ENCODE measurements at regions not wholly inside any gene's neighbourhood (a gene's known extent, or its start where the extent isn't known, plus 50 kb on each side); places are given as distances from the start of the nearest gene placed in this dataset.

DNA sequence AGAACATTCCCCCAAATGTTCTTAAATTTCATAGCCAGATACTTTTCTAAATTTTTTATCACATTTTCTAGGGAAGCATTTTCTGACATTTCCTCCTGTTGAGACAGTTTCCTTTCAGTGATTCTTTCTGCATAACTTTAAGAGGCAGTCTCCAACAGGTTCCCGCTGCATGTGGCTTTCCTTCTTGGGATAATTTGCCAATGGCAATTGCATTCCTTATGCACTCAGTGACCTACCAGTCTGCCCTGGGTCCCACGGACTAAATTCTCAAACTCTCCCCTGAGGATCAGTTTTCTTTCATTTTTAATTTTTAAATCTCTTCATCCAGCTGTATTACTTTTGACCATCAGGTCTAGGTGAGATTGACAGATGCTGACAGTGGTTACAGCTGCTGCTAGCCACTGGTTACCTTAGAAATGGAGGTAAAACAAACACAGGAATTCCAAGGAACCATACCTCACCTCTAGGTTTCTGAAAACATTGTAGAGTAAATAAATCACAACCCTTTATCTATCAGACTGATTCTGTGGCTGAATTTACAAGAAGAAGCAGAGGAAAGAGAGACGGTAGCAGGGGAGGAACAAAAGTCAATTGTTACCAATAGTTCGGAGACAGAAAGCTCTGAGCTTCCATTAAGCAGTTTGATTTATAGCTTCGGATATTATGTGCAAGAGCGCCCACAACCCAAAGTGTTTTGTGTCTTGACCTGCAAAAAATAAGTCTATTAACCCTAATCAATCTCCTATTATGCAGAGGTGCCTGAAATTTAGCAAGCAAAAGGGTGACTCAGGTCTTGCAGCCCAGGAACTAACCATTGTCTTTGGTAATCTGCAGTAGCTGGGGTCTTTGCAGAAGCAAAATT, 216.0 kb downstream of the PMP22 start:
- Histone ChIP-seq H3K9me3 (ENCODE audit: control insufficient read depth, low read length) (no peaks in the 10 kb centered on the region), H3K36me3 (ENCODE audit: control insufficient read depth, insufficient read depth, low read length) (no peaks in the 10 kb centered on the region), H3K4me1 (ENCODE audit: control insufficient read depth, insufficient read depth, low read length, poor library complexity, severe bottlenecking) (no peaks in the 10 kb centered on the region), H3K27ac (ENCODE audit: low read depth, low read length, severe bottlenecking) (no peak overlapping the region), H3K4me3 (ENCODE audit: extremely low read depth, insufficient read depth, low read length, poor library complexity, severe bottlenecking) (no peak overlapping the region)
- WGBS, 2 experiments (ENCODE audit: insufficient coverage in 2 of 2): 47 to 50% methylated on average over 4 to 5 of the region's 6 CpGs

- Histone ChIP-seq H3K4me1 (ENCODE audit: control insufficient read depth, insufficient read depth, low read length, poor library complexity, severe bottlenecking) (no peaks in the 10 kb centered on the region), H3K9me3 (ENCODE audit: control insufficient read depth, low read length) (no peaks in the 10 kb centered on the region), H3K27ac (ENCODE audit: low read depth, low read length, severe bottlenecking) (no peak overlapping the region), H3K36me3 (ENCODE audit: control insufficient read depth, insufficient read depth, low read length) (no peaks in the 10 kb centered on the region), H3K4me3 (ENCODE audit: extremely low read depth, insufficient read depth, low read length, poor library complexity, severe bottlenecking) (no peak overlapping the region)
- WGBS, 2 experiments (ENCODE audit: insufficient coverage in 2 of 2): no CpG with 5 or more reads among the region's 2 CpGs
Observed at GRCh38 chr17:15048381-15048780, 216.7 kb downstream of the PMP22 start.

GRCh38 chr17:15042311-15042710, 222.8 kb downstream of the PMP22 start:
- 73 to 83% methylated on average over 3 to 4 of the region's 6 CpGs for WGBS, 2 experiments (ENCODE audit: insufficient coverage in 2 of 2)

GRCh38 chr17:15039366-15039765, 225.8 kb downstream of the PMP22 start:
- WGBS, 2 experiments (ENCODE audit: insufficient coverage in 2 of 2): 100% methylated on average over 1 of the region's 1 CpG; no CpG with 5 or more reads in 1 of the 2 experiments
- Histone ChIP-seq H3K9me3 (ENCODE audit: control insufficient read depth, low read length) (no peaks in the 10 kb centered on the region), H3K4me3 (ENCODE audit: extremely low read depth, insufficient read depth, low read length, poor library complexity, severe bottlenecking) (no peak overlapping the region), H3K27ac (ENCODE audit: low read depth, low read length, severe bottlenecking) (no peak overlapping the region), H3K36me3 (ENCODE audit: control insufficient read depth, insufficient read depth, low read length) (no peaks in the 10 kb centered on the region), H3K4me1 (ENCODE audit: control insufficient read depth, insufficient read depth, low read length, poor library complexity, severe bottlenecking) (peaks cover 8% of the 10 kb centered on the region)

More at GRCh38 chr17:15042311-15042710, 222.8 kb downstream of the PMP22 start:
- no peaks in the 10 kb centered on the region for H3K9me3 ChIP-seq (ENCODE audit: control insufficient read depth, low read length)
- H3K4me3 ChIP-seq (ENCODE audit: extremely low read depth, insufficient read depth, low read length, poor library complexity, severe bottlenecking): no peak overlapping the region
- no peaks in the 10 kb centered on the region for H3K36me3 ChIP-seq (ENCODE audit: control insufficient read depth, insufficient read depth, low read length)
- peaks cover 8% of the 10 kb centered on the region for H3K4me1 ChIP-seq (ENCODE audit: control insufficient read depth, insufficient read depth, low read length, poor library complexity, severe bottlenecking)
- H3K27ac ChIP-seq (ENCODE audit: low read depth, low read length, severe bottlenecking): no peak overlapping the region

- Histone ChIP-seq H3K27ac (ENCODE audit: low read depth, low read length, severe bottlenecking) (no peak overlapping the region), H3K9me3 (ENCODE audit: control insufficient read depth, low read length) (no peaks in the 10 kb centered on the region), H3K4me3 (ENCODE audit: extremely low read depth, insufficient read depth, low read length, poor library complexity, severe bottlenecking) (no peak overlapping the region), H3K4me1 (ENCODE audit: control insufficient read depth, insufficient read depth, low read length, poor library complexity, severe bottlenecking) (peaks cover 8% of the 10 kb centered on the region), H3K36me3 (ENCODE audit: control insufficient read depth, insufficient read depth, low read length) (no peaks in the 10 kb centered on the region)
- WGBS, 2 experiments (ENCODE audit: insufficient coverage in 2 of 2): 60 to 86% methylated on average over 2 to 4 of the region's 5 CpGs
Observed at GRCh38 chr17:15038656-15039055, 226.5 kb downstream of the PMP22 start.

DNA sequence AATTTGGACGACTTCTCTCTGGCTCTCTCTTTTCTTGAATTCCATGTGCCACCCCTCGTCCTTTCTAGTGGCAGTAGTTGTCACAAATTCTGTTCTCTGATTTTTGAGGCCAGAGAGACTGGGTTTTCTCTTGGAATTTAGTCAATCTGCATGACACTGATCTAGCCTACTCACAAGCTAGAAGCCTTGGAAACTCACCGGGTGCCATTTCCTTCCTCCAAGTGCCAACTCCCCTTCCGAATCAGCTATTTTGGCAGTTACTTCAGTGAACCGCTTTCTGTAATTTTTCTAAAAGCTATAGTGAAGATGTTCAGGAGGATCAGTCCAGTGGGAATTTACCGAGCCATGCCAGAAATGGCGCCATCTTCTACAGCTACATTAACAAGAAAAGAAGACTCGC, 228.9 kb downstream of the PMP22 start:
- no peak overlapping the region for H3K27ac ChIP-seq (ENCODE audit: low read depth, low read length, severe bottlenecking)
- WGBS, 2 experiments (ENCODE audit: insufficient coverage in 2 of 2): 90 to 100% methylated on average over 3 to 4 of the region's 8 CpGs
- no peak overlapping the region for H3K4me3 ChIP-seq (ENCODE audit: extremely low read depth, insufficient read depth, low read length, poor library complexity, severe bottlenecking)
- H3K36me3 ChIP-seq (ENCODE audit: control insufficient read depth, insufficient read depth, low read length): no peaks in the 10 kb centered on the region
- H3K9me3 ChIP-seq (ENCODE audit: control insufficient read depth, low read length): no peaks in the 10 kb centered on the region
- H3K4me1 ChIP-seq (ENCODE audit: control insufficient read depth, insufficient read depth, low read length, poor library complexity, severe bottlenecking): peaks cover 6% of the 10 kb centered on the region

DNA sequence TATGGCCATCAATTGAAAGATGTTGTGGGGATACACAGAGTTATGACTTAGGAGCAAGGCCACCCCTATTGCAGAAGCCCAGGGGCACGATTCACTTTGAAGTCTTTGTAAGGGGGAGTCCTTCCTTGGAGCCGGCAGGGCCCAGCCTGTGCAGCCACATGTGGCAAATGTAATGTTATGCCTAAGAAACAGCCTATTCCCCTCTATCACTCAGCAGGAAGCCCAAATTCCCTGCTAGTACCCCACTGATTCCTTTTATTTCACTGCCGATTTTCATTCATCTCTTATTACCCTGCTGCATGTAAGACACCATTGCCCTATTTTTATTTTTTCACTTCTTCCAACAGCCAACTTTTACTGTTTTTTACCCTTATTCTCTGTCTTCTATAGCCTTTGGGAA, 233.2 kb downstream of the PMP22 start:
- 22 to 48% methylated on average over 1 to 2 of the region's 3 CpGs for WGBS, 2 experiments (ENCODE audit: insufficient coverage in 2 of 2)
- Histone ChIP-seq H3K4me1 (ENCODE audit: control insufficient read depth, insufficient read depth, low read length, poor library complexity, severe bottlenecking) (no peaks in the 10 kb centered on the region), H3K4me3 (ENCODE audit: extremely low read depth, insufficient read depth, low read length, poor library complexity, severe bottlenecking) (no peak overlapping the region), H3K36me3 (ENCODE audit: control insufficient read depth, insufficient read depth, low read length) (no peaks in the 10 kb centered on the region), H3K9me3 (ENCODE audit: control insufficient read depth, low read length) (no peaks in the 10 kb centered on the region), H3K27ac (ENCODE audit: low read depth, low read length, severe bottlenecking) (no peak overlapping the region)

- WGBS, 2 experiments (ENCODE audit: insufficient coverage in 2 of 2): no CpG with 5 or more reads among the region's 1 CpG
- H3K36me3 ChIP-seq (ENCODE audit: control insufficient read depth, insufficient read depth, low read length): no peaks in the 10 kb centered on the region
- H3K27ac ChIP-seq (ENCODE audit: low read depth, low read length, severe bottlenecking): no peak overlapping the region
Observed at GRCh38 chr17:15029469-15029868, 235.7 kb downstream of the PMP22 start.

GRCh38 chr17:15027853-15028252, 237.3 kb downstream of the PMP22 start:
- no peaks in the 10 kb centered on the region for H3K36me3 ChIP-seq (ENCODE audit: control insufficient read depth, insufficient read depth, low read length)
- H3K9me3 ChIP-seq (ENCODE audit: control insufficient read depth, low read length): no peaks in the 10 kb centered on the region
- H3K4me1 ChIP-seq (ENCODE audit: control insufficient read depth, insufficient read depth, low read length, poor library complexity, severe bottlenecking): no peaks in the 10 kb centered on the region
- no peak overlapping the region for H3K27ac ChIP-seq (ENCODE audit: low read depth, low read length, severe bottlenecking)
- H3K4me3 ChIP-seq (ENCODE audit: extremely low read depth, insufficient read depth, low read length, poor library complexity, severe bottlenecking): no peak overlapping the region
- WGBS, 2 experiments (ENCODE audit: insufficient coverage in 2 of 2): 100% methylated on average over 1 of the region's 1 CpG; no CpG with 5 or more reads in 1 of the 2 experiments

More at GRCh38 chr17:15029469-15029868, 235.7 kb downstream of the PMP22 start:
- Histone ChIP-seq H3K9me3 (ENCODE audit: control insufficient read depth, low read length) (no peaks in the 10 kb centered on the region), H3K4me1 (ENCODE audit: control insufficient read depth, insufficient read depth, low read length, poor library complexity, severe bottlenecking) (no peaks in the 10 kb centered on the region), H3K4me3 (ENCODE audit: extremely low read depth, insufficient read depth, low read length, poor library complexity, severe bottlenecking) (no peak overlapping the region)

DNA sequence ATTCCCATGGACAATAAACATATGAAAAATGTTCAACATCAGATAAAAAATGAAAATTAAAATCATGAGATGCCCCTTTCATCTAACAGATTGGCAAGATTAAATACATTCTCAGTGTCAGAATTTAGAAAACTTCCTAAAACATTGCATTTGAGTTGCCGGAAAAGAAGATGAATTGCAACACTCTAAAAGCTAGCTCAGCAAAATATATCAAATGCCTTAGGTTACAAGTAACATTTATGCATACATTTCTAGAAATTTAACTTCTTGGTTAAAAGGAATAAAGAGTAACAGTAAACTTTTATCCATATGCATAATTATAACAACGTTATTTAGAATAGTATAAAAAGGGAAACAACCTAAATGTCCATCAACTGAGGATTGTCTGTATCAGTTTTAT, 239.0 kb downstream of the PMP22 start:
- no peaks in the 10 kb centered on the region for H3K9me3 ChIP-seq (ENCODE audit: control insufficient read depth, low read length)
- no peak overlapping the region for H3K27ac ChIP-seq (ENCODE audit: low read depth, low read length, severe bottlenecking)
- WGBS, 2 experiments (ENCODE audit: insufficient coverage in 2 of 2): no CpG with 5 or more reads among the region's 2 CpGs
- no peaks in the 10 kb centered on the region for H3K36me3 ChIP-seq (ENCODE audit: control insufficient read depth, insufficient read depth, low read length)
- H3K4me3 ChIP-seq (ENCODE audit: extremely low read depth, insufficient read depth, low read length, poor library complexity, severe bottlenecking): no peak overlapping the region
- no peaks in the 10 kb centered on the region for H3K4me1 ChIP-seq (ENCODE audit: control insufficient read depth, insufficient read depth, low read length, poor library complexity, severe bottlenecking)

Measured in mesodermal cell (in vitro differentiated cells).